ENCODE measurements at regions not wholly inside any gene's neighbourhood (a gene's known extent, or its start where the extent isn't known, plus 50 kb on each side); places are given as distances from the start of the nearest gene placed in this dataset.

GRCh38 chr10:9470581-9470980 lies 1416.1 kb downstream of the GATA3 start:
- TF ChIP-seq YY1 (IDR thresholded peaks at IDR 0.05; ENCODE audit: insufficient read depth, insufficient read length), result no peak
- TF ChIP-seq SUZ12 (IDR thresholded peaks at IDR 0.05; ENCODE audit: extremely low read depth, insufficient read depth, insufficient read length), result no peak
